ENCODE measurements at regions not wholly inside any gene's neighbourhood (a gene's known extent, or its start where the extent isn't known, plus 50 kb on each side); places are given as distances from the start of the nearest gene placed in this dataset.
"Not testable (repeated sequence)": the region's sequence is repeated elsewhere in the genome, so short reads cannot be mapped to it uniquely, and the experiment has no call there.

GRCh38 chr12:88839486-88839885 is 259.2 kb upstream of the KITLG start:
- Mint-ChIP-seq H3K27me3 (ENCODE audit: unreplicated experiment) (peaks cover 10% of the 10 kb centered on the region), H3K4me1 (ENCODE audit: unreplicated experiment) (no peaks in the 10 kb centered on the region), H3K36me3 (ENCODE audit: unreplicated experiment) (no peaks in the 10 kb centered on the region), H3K4me3 (ENCODE audit: unreplicated experiment) (no peak overlapping the region), H3K9me3 (ENCODE audit: unreplicated experiment) (peaks cover 32% of the 10 kb centered on the region), H3K27ac (ENCODE audit: unreplicated experiment) (no peak overlapping the region)
- DNase-seq (ENCODE audit: extremely low spot score, unreplicated experiment) = no peak
- TF ChIP-seq CTCF (IDR thresholded peaks at IDR 0.05) = no peak

GRCh38 chr12:88836156-88836555 is 255.9 kb upstream of the KITLG start:
- TF ChIP-seq CTCF (IDR thresholded peaks at IDR 0.05) = no peak
- H3K27me3 Mint-ChIP-seq (ENCODE audit: unreplicated experiment) = peaks cover 4% of the 10 kb centered on the region

GRCh38 chr12:88834226-88834625 is 254.0 kb upstream of the KITLG start:
- H3K27ac Mint-ChIP-seq (ENCODE audit: unreplicated experiment) = no peak overlapping the region
- TF ChIP-seq CTCF (IDR thresholded peaks at IDR 0.05) = no peak
- no peak for DNase-seq (ENCODE audit: extremely low spot score, unreplicated experiment)

More at GRCh38 chr12:88836156-88836555, 255.9 kb upstream of the KITLG start:
- Mint-ChIP-seq H3K4me1 (ENCODE audit: unreplicated experiment) (no peaks in the 10 kb centered on the region), H3K4me3 (ENCODE audit: unreplicated experiment) (no peak overlapping the region), H3K27ac (ENCODE audit: unreplicated experiment) (no peak overlapping the region), H3K9me3 (ENCODE audit: unreplicated experiment) (peaks cover 18% of the 10 kb centered on the region), H3K36me3 (ENCODE audit: unreplicated experiment) (no peaks in the 10 kb centered on the region)
- DNase-seq (ENCODE audit: extremely low spot score, unreplicated experiment) = no peak

GRCh38 chr12:88833641-88834116 is 253.4 kb upstream of the KITLG start:
- H3K4me1 Mint-ChIP-seq (ENCODE audit: unreplicated experiment) = no peaks in the 10 kb centered on the region

More at GRCh38 chr12:88834226-88834625, 254.0 kb upstream of the KITLG start:
- Mint-ChIP-seq H3K4me3 (ENCODE audit: unreplicated experiment) (no peak overlapping the region), H3K27me3 (ENCODE audit: unreplicated experiment) (peaks cover under 1% of the 10 kb centered on the region), H3K4me1 (ENCODE audit: unreplicated experiment) (no peaks in the 10 kb centered on the region), H3K9me3 (ENCODE audit: unreplicated experiment) (peaks cover 15% of the 10 kb centered on the region), H3K36me3 (ENCODE audit: unreplicated experiment) (no peaks in the 10 kb centered on the region)

GRCh38 chr12:88828537-88828936 is 248.3 kb upstream of the KITLG start:
- H3K4me1 Mint-ChIP-seq (ENCODE audit: unreplicated experiment) = not testable (repeated sequence)

More at GRCh38 chr12:88833641-88834116, 253.4 kb upstream of the KITLG start:
- no peaks in the 10 kb centered on the region for H3K27me3 Mint-ChIP-seq (ENCODE audit: unreplicated experiment)
- H3K27ac Mint-ChIP-seq (ENCODE audit: unreplicated experiment) = no peak overlapping the region
- DNase-seq (ENCODE audit: extremely low spot score, unreplicated experiment) = no peak
- no peak for TF ChIP-seq CTCF (IDR thresholded peaks at IDR 0.05)
- no peak overlapping the region for H3K4me3 Mint-ChIP-seq (ENCODE audit: unreplicated experiment)
- no peaks in the 10 kb centered on the region for H3K36me3 Mint-ChIP-seq (ENCODE audit: unreplicated experiment)
- H3K9me3 Mint-ChIP-seq (ENCODE audit: unreplicated experiment) = peaks cover 15% of the 10 kb centered on the region

GRCh38 chr12:88820012-88820411 is 239.7 kb upstream of the KITLG start:
- Mint-ChIP-seq H3K4me1 (ENCODE audit: unreplicated experiment) (peaks cover 10% of the 10 kb centered on the region), H3K9me3 (ENCODE audit: unreplicated experiment) (peaks cover 6% of the 10 kb centered on the region), H3K4me3 (ENCODE audit: unreplicated experiment) (no peak overlapping the region), H3K27ac (ENCODE audit: unreplicated experiment) (no peak overlapping the region), H3K27me3 (ENCODE audit: unreplicated experiment) (no peaks in the 10 kb centered on the region), H3K36me3 (ENCODE audit: unreplicated experiment) (no peaks in the 10 kb centered on the region)
- DNase-seq (ENCODE audit: extremely low spot score, unreplicated experiment) = no peak
- TF ChIP-seq CTCF (IDR thresholded peaks at IDR 0.05) = no peak

More at GRCh38 chr12:88828537-88828936, 248.3 kb upstream of the KITLG start:
- H3K27me3 Mint-ChIP-seq (ENCODE audit: unreplicated experiment); H3K4me3 Mint-ChIP-seq (ENCODE audit: unreplicated experiment); H3K36me3 Mint-ChIP-seq (ENCODE audit: unreplicated experiment); H3K9me3 Mint-ChIP-seq (ENCODE audit: unreplicated experiment); H3K27ac Mint-ChIP-seq (ENCODE audit: unreplicated experiment); DNase-seq (ENCODE audit: extremely low spot score, unreplicated experiment): not testable (repeated sequence)
